22Rv1 (cell line): ENCODE measurements at regions not wholly inside any gene's neighbourhood (a gene's known extent, or its start where the extent isn't known, plus 50 kb on each side); places are given as distances from the start of the nearest gene placed in this dataset.

ENCODE experiments used
- CTCF ChIP-seq: fragments of 450-650 bp; IDR thresholded peaks from 2 replicates; pipeline ENCODE4 v1.5.1; 2017; ENCODE audit warnings: mild to moderate bottlenecking
- ZFX ChIP-seq: fragments of 450-650 bp; IDR thresholded peaks from 2 replicates; pipeline ENCODE4 v1.6.1; 2017; ENCODE audit warnings: antibody characterized with exemption, borderline replicate concordance

- TF ChIP-seq CTCF (no peak), ZFX (no peak)
Measured at GRCh38 chr3:59563072-59563605, 513.3 kb upstream of the CFAP20DC start.
